NOMO-1 treated with dmso at 0.1 percent for 144 hours (cell line): ENCODE measurements at regions not wholly inside any gene's neighbourhood (a gene's known extent, or its start where the extent isn't known, plus 50 kb on each side); places are given as distances from the start of the nearest gene placed in this dataset.

Source experiments
- DNase-seq: peaks from one replicate; lab custom pipeline; 2025; ENCODE audit not compliant: unreplicated experiment; lab: John Stamatoyannopoulos, UW

DNA sequence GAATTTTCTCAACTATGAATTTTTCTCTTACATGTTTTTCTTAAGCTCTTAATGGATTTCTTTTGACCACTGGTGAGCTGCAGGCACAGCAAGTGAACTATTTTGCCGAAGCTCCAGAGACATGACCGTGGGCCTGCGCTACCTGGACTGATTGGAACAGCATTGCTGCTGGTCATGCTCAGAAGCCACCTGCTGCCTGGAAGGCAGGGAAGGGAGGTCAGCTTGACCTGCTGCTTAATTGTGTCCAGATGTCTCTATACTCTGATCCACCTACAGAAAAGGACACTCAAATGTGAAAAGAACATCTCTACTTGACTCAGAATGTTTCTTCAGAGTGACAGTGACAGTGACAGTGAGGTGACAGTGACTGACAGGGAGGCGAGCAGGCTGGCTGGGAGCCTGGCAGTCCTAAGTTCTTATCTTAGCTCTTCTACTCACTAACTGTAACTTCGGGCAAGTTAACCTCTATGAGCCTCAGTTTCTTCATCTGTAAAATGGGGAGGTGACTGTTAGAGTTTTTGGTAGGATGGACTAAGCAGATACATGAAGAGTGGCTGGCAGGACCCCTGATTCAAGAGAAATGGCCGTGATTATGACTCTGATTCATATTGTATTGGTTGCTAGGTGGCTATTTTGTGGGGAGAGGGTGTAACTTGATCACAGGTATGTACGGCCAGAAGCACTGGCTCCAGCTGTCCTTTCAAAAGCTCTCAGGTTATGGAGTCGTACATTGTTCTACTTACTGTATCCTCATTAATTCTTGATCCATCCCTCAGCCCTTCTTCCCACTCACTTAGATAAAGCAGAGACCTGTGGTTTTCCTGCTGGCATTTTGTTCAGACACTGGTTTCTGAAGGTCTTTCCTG, 54.8 kb upstream of the DLG1 start:
- no peak for DNase-seq

DNA sequence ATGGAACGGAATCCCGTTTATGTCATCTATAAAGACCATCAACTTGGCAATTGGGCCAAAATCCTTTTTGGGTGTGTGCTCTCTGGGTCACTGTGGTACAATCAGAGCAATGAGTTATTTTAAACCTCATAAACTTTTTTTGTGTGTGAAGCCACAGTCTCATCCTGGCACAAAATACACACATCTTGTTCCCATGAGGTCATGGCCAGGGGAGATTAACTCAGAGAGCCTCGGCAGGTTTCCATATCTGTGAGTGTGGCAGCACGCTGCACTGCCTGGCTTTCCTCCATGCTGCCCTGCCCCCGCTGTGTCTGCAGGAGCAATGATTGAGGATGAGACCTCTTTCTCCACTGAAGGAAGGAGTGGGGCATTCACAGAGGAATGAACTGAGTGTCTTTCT, 54.0 kb upstream of the DLG1 start:
- no peak for DNase-seq

DNA sequence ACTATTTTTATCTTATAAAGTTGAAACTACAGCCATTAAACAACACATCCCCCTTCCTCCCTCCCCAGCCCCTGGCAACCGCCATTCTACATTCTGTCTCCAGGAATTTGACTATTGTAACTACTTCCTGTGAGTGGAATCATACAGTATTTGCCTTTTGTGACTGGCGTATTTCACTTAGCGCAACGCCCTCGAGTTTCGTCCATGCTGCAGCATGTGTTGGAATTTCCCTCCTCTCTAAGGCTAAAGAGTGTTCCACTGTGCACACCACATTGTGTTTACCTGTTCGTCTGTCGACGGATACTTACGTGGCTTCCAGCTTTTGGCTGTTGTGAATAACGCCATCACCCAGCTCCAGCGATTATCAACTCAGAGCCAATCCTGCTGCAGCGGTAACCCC, 52.0 kb upstream of the DLG1 start:
- no peak for DNase-seq

DNA sequence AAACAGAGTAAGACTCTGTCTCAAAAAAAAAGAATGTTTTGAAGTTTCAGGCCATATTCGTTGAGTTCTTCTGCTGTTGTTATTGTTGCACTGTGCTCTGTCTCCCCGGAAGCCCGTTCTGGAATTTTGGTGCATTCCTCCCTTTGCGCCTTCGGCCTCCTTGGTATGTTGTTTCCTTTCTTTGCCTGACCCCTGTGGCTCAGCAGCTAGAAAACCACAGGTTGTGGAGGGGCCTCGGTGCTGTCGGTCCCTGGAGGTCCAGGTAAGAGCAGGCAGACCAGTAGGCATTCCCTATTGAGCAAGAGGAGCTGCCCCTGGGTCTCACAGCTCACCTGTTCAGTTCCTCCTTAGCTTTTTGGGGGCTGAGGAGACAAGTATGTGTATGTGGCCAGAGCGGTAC, 51.0 kb upstream of the DLG1 start:
- no peak for DNase-seq
